NCI-H510A (cell line): ENCODE measurements at regions not wholly inside any gene's neighbourhood (a gene's known extent, or its start where the extent isn't known, plus 50 kb on each side); places are given as distances from the start of the nearest gene placed in this dataset.
"Not testable (repeated sequence)": the region's sequence is repeated elsewhere in the genome, so short reads cannot be mapped to it uniquely, and the experiment has no call there.

Source experiments
- DNase-seq: peaks from one replicate; lab custom pipeline; 2025; lab: John Stamatoyannopoulos, UW

GRCh38 chr3:95167748-95168147 lies 1104.9 kb downstream of the NSUN3 start:
- no peak for DNase-seq

- DNase-seq, result no peak
Measured at GRCh38 chr3:95168526-95168925, 1105.7 kb downstream of the NSUN3 start.

- DNase-seq, result no peak
Measured at GRCh38 chr3:95172164-95172943, 1109.5 kb downstream of the NSUN3 start.

GRCh38 chr3:95177096-95177495 lies 1114.2 kb downstream of the NSUN3 start:
- no peak for DNase-seq

GRCh38 chr3:95184038-95184437 lies 1121.2 kb downstream of the NSUN3 start:
- DNase-seq, result no peak

- no peak for DNase-seq
Measured at GRCh38 chr3:95189348-95189747, 1126.5 kb downstream of the NSUN3 start.

DNA sequence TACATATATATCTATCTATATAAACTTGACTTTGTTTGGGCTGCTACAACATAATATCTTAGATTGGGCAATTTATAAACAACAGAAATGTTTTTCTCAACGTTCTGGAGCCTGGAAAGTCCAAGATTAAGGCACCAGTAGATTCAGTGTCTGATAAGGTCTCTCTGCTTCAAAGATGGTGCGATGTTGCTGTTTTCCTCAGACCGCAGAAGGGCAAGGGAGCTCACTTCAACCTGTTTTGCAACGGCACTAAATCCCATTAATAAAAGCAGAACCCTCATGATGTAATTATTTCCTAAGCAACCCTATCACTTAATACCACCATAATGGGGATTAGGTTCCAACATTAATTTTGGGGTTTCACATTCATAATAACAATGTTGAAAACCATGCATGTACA lies 1134.8 kb downstream of the NSUN3 start:
- no peak for DNase-seq

- no peak for DNase-seq
Measured at GRCh38 chr3:95200384-95200783, 1137.5 kb downstream of the NSUN3 start.

DNA sequence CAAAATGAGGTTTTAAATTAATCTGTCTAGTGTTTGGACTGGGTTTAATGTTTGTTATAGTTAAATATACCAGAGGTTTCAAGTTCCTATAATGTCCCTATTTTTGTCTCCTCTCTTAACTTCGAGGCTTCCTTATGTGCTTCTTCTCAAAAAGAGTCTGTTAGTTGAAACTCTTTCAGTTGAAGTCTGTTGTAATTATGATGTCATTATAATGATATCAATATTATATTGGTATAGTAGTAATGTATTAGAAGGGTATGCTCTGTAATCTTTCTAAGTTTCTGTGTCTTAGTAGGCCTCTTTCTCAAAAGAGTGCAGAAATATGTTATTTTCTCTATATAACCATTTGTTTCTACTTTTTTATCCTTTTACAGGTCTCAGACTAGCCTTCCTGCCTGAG lies 1148.0 kb downstream of the NSUN3 start:
- no peak for DNase-seq

DNA sequence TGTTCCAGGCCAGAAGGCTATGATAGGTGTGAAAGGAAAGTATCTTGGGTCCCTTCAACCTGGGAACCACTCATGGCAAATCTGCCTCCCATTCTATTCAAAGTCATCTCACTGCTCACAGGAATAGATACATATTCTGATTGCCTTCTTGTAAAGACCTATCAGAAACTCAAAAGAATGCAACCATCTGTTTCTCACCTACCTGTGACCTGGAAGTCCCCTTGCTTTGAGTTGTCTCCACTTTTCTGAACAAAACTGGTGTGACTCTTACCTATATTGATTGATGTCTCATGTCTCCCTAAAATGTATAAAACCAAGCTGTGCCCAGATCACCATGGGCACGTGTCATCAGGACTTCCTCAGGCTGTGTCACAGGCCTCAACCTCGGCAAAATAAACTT lies 1149.3 kb downstream of the NSUN3 start:
- no peak for DNase-seq

DNA sequence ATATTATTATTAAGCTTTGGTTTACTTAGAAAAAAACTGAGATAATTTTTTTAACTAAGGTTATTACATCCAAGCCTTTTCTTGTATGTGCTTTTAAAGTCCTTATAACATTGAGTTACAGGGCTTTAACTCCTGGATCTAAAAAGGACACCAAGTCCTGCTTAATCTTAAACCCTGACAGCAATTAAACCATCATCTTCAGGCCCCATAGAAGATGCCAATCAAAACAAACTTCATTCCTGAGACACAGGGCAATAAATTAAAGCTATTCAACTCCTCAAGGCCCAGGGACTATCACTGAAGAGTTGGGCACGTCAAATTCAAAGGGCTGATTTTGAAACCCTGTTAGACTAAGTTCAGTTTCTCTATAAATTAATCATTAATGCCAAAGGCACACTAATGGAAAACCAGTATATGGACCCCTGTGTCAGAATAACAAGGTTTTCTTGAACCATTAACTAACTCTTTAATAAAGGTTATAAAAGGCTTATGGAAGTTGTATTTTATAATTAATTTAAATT lies 1152.6 kb downstream of the NSUN3 start:
- DNase-seq, result no peak

- DNase-seq, result no peak
Measured at GRCh38 chr3:95217661-95218060, 1154.8 kb downstream of the NSUN3 start.

DNA sequence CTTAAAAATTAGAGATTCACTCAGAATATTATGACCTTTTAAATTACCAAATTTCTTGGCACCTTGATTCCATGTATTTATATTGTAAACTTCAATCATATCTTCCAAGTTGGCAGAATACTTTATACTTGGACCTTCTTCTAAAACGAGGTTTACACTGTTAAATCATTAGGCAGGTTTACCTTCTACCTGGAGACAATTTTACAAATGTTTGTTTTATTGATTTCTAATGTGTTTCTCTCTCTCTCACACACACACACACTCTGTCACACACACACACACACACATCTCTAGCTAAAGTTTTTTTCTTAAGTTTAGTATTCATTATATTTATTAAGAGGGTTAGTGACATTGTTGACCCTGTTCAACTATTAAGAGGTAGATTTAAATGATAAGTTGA lies 1155.6 kb downstream of the NSUN3 start:
- no peak for DNase-seq

DNA sequence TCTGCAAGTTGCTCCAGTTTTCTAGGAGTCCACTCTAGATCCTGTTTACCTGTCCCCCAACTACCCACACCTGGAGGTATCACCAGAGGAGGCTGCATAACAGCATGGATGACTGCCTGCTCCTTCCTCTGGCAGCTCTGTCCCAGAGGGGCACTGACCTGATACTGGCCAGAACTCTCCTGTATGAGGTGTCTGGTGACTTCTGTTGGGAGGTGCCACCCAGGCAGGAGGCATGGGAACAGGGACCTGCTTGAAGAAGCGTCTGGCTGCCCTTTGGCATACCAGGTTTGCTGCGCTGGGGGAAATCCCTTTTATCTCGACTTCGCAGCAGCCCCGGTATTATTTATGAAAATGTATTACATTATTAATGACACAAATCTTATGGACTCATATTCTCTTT lies 1163.6 kb downstream of the NSUN3 start:
- DNase-seq, result no peak

GRCh38 chr3:95227092-95227491 lies 1164.2 kb downstream of the NSUN3 start:
- no peak for DNase-seq

GRCh38 chr3:95228416-95228815 lies 1165.6 kb downstream of the NSUN3 start:
- no peak for DNase-seq

DNA sequence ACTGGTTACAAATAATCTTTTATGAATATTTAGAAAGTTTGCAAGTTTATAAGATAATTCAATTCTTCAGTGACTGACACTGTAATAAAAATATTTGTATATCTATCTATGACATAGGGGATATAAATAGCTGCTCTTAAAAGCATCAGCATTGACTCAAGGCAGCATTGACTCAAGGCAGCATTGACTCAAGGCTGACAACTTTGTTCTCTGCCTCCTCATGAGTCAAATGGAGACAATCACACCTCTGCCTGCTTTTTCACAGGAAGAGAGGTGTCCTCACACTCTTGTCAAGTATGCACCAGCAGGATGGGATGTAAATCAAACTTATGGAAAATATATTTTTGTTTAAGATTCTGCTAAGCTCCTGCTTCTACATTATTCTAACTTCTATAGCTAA lies 1173.1 kb downstream of the NSUN3 start:
- DNase-seq, result no peak

- DNase-seq, result no peak
Measured at GRCh38 chr3:95237783-95238182, 1174.9 kb downstream of the NSUN3 start.

DNA sequence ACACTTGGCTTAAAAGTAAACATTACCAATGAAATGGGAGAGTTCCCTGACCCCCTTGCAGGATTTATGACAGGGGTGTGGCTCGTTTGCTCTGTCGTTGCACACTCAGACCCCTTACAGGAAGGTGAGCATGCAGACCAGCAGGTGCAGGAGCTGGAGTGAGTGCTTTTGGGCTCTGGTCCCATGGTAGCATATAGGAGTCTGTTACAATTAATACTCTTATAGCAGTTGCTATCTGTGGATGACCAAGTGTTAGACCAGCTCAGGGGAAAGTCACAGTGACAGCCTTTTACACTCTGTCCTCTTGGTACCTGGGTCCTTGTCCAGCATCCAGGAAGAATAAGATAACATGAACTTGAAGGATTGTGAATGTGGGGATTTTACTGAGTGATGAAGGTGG lies 1177.5 kb downstream of the NSUN3 start:
- no peak for DNase-seq

GRCh38 chr3:95241256-95241655 lies 1178.4 kb downstream of the NSUN3 start:
- not testable (repeated sequence) for DNase-seq

DNA sequence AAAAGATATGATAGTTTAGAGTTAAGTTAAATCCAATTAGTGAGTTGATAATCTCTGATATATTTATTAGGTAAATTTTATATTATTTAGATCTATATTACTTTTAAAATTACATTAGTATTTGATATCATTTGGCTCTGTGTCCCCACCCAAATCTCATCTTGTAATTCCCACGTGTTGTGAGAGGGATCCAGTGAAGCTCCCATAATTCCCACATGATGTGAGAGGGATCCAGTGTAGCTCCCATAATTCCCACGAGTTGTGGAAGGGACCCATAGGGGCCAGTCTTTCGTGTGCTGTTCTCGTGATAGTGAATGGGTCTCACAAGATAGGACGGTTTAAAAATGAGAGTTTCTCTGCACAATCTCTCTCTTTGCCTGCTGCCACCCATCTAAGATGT lies 1183.6 kb downstream of the NSUN3 start:
- DNase-seq, result no peak

DNA sequence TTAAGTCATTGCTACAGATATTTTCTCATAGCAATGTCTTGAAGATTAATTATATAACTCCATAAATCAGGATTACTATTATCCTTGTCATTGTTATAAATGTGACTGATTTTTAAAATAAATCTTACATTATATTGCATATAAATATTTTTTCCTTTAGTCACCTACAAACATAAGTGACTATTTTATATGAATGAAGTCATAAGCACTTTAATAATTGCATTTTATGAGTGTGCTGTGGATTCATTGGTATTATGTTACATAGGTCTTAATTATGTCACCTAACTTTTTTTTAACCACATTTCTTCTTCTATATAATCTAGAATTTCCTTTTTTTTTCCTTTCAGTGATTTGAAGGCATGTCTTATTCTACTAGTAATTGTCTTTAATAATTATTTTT lies 1191.2 kb downstream of the NSUN3 start:
- DNase-seq, result no peak

GRCh38 chr3:95254758-95255157 lies 1191.9 kb downstream of the NSUN3 start:
- DNase-seq, result no peak

DNA sequence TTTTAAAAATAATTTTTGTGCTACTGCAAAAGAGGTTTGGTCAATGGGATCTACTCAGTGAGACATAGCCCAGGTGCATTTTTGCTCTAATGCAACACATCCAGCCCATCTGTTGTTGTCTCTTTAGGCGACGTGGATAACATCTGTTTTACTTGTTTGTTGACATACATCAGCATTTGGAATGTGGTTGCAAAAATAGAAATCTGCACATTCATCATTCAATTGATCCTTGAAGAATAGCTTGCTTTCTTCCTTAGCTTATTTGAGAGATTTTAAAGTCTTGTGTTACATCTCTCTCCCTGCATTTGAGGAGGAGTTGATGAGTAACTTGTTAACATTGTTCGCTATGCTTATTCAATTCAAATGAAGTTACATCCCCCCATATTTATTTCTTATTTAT lies 1202.3 kb downstream of the NSUN3 start:
- no peak for DNase-seq
